GM18499 (cell line): ENCODE measurements at regions not wholly inside any gene's neighbourhood (a gene's known extent, or its start where the extent isn't known, plus 50 kb on each side); places are given as distances from the start of the nearest gene placed in this dataset.

Experiments
- ATAC-seq: cut with Tn5 transposase; IDR thresholded peaks from one replicate; pipeline ENCODE4 v1.9.1; 2021; ENCODE audit warnings: moderate number of reproducible peaks; ENCODE audit not compliant: insufficient read depth, unreplicated experiment

DNA sequence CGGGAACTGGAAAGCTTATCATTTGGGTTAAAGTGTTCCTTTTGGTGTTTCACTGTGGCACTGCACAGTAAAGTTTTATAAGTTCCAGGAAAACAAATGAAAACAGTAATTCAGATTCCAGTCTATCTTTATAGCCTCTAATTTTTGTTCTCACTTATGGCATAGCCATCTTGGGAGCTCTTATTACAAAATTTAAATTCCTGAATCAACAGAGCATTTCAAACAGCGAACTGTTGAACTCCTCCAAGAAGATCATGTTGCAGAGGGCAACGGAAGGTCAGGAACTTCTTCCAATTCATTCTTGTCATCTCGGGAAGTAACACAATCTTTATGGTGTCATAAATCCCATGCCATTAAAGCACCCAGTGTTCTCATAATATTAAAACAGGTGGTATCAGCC is 229.1 kb downstream of the KCNC2 start:
- no peak for ATAC-seq

DNA sequence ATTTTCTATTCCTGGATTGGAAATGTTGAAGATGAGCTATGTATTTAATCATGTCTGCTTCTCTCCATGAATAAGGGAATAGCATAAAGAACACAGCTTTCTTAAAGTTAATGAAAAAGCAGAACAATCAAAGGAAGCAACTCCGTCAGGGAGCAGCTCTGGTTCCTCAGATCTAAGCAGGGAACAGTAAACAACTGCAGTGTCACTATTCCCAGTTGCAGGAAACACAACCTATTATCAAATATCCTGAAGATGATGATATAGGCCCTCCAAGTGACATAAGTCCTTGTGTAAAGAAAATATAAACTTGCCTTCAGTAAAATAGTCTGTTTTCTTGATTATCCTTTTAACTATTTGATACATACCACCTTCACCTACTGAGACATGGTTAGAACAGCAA is 228.1 kb downstream of the KCNC2 start:
- ATAC-seq: no peak

DNA sequence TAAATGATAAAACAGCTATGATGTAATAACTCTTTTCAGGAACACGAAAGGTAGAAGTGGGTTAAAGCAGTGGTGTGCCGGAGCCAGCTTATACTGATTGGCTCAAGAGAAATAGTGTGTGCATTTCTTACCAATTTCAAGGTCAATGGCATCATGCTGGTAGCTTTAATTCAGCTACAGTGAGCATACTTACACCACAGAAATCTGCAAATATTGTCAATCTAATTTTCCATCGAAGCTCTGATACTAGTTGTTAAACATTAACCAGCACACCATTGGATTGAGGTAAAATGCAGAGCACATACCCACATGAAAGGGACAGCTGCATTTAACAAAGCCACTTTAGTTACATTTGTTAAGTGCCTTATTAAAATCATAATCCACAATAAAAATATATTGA is 225.7 kb downstream of the KCNC2 start:
- no peak for ATAC-seq

DNA sequence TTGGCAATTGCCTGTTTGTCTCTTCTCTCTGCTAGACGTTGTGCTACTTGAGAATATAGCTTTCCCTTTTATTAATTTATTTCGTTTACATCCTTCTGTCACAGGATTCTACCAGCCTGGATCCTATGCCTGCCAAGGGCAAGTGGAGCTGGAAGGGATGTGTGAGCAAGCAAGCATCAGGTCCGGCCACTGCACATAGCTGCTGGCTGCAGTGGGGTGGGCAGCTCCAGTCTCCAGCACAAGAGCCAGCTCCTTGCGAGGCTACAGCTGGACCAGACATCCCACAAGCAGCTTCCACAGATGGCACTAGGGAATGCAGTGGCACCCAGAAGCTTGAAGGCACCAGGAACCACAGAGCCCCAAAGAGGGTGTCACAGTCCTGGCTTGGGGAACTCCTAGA is 225.0 kb downstream of the KCNC2 start:
- no peak for ATAC-seq

DNA sequence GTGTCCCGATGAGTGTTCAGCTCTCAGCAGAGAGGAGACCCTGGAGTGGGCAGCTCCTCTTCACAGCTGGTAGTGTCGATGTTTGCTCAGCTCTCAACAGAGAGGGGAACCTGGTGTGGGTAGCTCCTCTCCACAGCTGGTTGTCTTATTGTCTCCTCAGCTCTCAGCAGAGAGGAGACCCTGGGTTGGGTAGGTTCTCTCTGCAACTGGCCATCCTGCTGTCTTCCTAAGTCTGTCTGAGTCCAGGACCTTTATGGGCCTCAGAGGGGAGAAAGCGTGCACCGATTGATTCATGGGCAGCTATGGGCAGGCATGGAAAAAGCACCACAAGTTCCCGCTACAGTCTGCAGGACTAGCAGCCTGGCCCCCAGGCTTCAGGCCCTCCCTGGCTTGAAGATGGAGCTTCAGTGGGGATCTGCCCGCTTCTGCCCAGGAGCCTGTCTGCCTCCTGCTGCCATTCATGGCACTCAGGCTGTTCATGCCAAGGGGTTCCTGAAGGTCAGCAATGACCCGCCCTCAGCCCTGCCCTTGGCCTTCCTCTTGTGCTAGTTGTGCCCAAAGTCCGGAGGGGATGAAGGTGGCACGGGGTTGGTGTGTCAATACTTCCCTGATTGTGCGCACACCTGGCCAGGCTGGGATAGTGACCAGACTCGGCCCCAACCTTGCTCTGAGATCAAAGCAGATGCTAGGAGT is 224.2 kb downstream of the KCNC2 start:
- no peak for ATAC-seq

DNA sequence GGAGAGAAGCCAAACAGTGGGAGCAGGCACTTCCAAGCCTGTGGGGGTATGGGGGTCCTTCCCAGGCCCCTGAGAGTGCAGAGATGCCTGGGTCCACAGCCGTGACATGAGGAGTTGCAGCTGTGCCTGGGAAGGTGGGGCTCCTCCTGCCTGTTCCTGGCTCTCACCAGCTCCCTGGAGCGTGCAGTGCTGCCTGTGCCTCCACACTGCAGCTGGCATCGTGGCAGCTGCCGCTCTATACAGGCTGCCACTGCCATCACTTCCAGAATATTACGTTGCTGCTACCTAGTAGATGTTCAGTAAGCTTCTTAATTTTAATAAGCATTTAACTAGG is 223.7 kb downstream of the KCNC2 start:
- no peak for ATAC-seq

DNA sequence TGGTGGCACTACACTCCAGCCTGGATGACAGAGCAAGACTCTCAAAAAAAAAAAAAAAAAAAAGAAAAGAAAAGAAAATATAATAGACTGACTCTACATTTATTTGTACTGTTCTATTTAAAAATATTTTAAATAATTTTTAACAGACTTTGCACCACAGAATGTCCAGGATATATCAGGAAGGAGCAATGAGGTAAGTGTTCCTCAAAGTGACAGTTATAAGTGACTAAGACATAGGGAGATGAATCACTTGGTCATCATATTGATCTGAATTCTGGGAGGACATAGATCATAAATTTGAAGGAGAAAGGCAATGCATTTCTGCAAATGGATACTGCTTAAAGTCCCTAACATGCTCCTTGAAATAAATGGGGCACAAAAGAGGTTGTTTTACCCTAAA is 221.5 kb downstream of the KCNC2 start:
- ATAC-seq: no peak
